Neural cell (in vitro differentiated cells): ENCODE measurements at regions not wholly inside any gene's neighbourhood (a gene's known extent, or its start where the extent isn't known, plus 50 kb on each side); places are given as distances from the start of the nearest gene placed in this dataset.

Experiments used
- H2AFZ ChIP-seq: fragments of 200-600, 300-800 bp; sonication (generic), shearing (Covaris generic); 2 replicates; pipeline ENCODE4 v1.6.0; 2014; ENCODE audit warnings: low read depth, mild to moderate bottlenecking, antibody characterized with exemption, low read length, moderate library complexity
- H3F3A ChIP-seq: fragments of 200-600 bp; shearing (Covaris generic); 2 replicates; pipeline ENCODE4 v1.6.1; 2016; ENCODE audit warnings: mild to moderate bottlenecking, moderate library complexity, mixed read lengths, antibody characterized with exemption, low read length; ENCODE audit not compliant: insufficient read depth, poor library complexity, severe bottlenecking
- H3K27ac ChIP-seq: fragments of 200-600, 300-800 bp; sonication (generic), shearing (Covaris generic); 2 replicates; pipeline ENCODE4 v1.5.1; 2014; ENCODE audit warnings: mild to moderate bottlenecking, low read length, moderate library complexity
- H3K27me3 ChIP-seq: fragments of 300-800, 200-600 bp; sonication (generic), shearing (Covaris generic); 2 replicates; pipeline ENCODE4 v1.6.0; 2014; ENCODE audit warnings: mild to moderate bottlenecking, low read depth, low read length, moderate library complexity; ENCODE audit not compliant: insufficient read depth
- H3K36me3 ChIP-seq: fragments of 300-800, 200-600 bp; sonication (generic), shearing (Covaris generic); 2 replicates; pipeline ENCODE4 v1.5.1; 2014; ENCODE audit warnings: mild to moderate bottlenecking, antibody characterized with exemption, low read length, moderate library complexity; ENCODE audit not compliant: insufficient read depth
- H3K4me2 ChIP-seq: fragments of 300-800, 200-600 bp; sonication (generic), shearing (Covaris generic); 2 replicates; pipeline ENCODE4 v1.6.0; 2014; ENCODE audit warnings: mild to moderate bottlenecking, low read length
- H3K4me3 ChIP-seq: fragments of 300-800, 200-600 bp; sonication (generic), shearing (Covaris generic); 2 replicates; pipeline ENCODE4 v1.5.1; 2014; ENCODE audit warnings: mild to moderate bottlenecking, low read length, moderate library complexity
- H3K79me2 ChIP-seq: fragments of 200-600 bp; shearing (Covaris generic); replicated peaks from 2 replicates; pipeline ENCODE4 v1.6.0; 2014; ENCODE audit warnings: mild to moderate bottlenecking, low read length, moderate library complexity; ENCODE audit not compliant: insufficient read depth
- H3K9ac ChIP-seq: fragments of 300-800, 200-600 bp; sonication (generic), shearing (Covaris generic); 2 replicates; pipeline ENCODE4 v1.6.1; 2016; ENCODE audit warnings: mild to moderate bottlenecking, low read length, mixed read lengths
- H3K9me2 ChIP-seq: fragments of 200-600 bp; shearing (Covaris generic); 2 replicates; pipeline ENCODE4 v1.6.1; 2016; ENCODE audit warnings: mild to moderate bottlenecking, low read length, mixed read lengths; ENCODE audit not compliant: insufficient read depth
- H3K9me3 ChIP-seq: fragments of 200-600, 300-800 bp; sonication (generic), shearing (Covaris generic); 2 replicates; pipeline ENCODE4 v1.6.1; 2016; ENCODE audit warnings: mild to moderate bottlenecking, mixed run types, low read length, moderate library complexity, mixed read lengths
- H4K20me1 ChIP-seq: fragments of 200-600 bp; shearing (Covaris generic); 2 replicates; pipeline ENCODE4 v1.6.1; 2016; ENCODE audit warnings: mild to moderate bottlenecking, mixed run types; ENCODE audit not compliant: insufficient read depth
- CTCF ChIP-seq: fragments of 450-650 bp; IDR thresholded peaks from 2 replicates; pipeline ENCODE4 v1.5.1; 2014; ENCODE audit warnings: antibody characterized with exemption, mild to moderate bottlenecking, moderate library complexity; ENCODE audit not compliant: poor library complexity, severe bottlenecking
- EP300 ChIP-seq: fragments of 450-650 bp; conservative IDR thresholded peaks from 2 replicates; pipeline ENCODE4 v1.6.1; 2014; ENCODE audit warnings: antibody characterized with exemption, mild to moderate bottlenecking, moderate library complexity; ENCODE audit not compliant: poor library complexity, severe bottlenecking
- EZH2 ChIP-seq: fragments of 200-600, 300-800 bp; shearing (Covaris generic), sonication (generic); IDR thresholded peaks from 2 replicates; pipeline ENCODE4 v1.6.1; 2014; ENCODE audit warnings: antibody characterized with exemption, low read length, borderline replicate concordance, mild to moderate bottlenecking; ENCODE audit not compliant: insufficient read depth, poor library complexity, severe bottlenecking
- MXI1 ChIP-seq: fragments of 450-650 bp; conservative IDR thresholded peaks from 2 replicates; pipeline ENCODE4 v1.6.1; 2014; ENCODE audit warnings: antibody characterized with exemption, mild to moderate bottlenecking; ENCODE audit not compliant: poor library complexity, severe bottlenecking
- POLR2AphosphoS5 ChIP-seq: IDR thresholded peaks from 2 replicates; pipeline ENCODE4 v1.6.1; 2012
- RAD21 ChIP-seq: fragments of 450-650 bp; conservative IDR thresholded peaks from 2 replicates; pipeline ENCODE4 v1.6.1; 2014; ENCODE audit warnings: antibody characterized with exemption, mild to moderate bottlenecking, moderate library complexity
- REST ChIP-seq: IDR thresholded peaks from 2 replicates; pipeline ENCODE4 v1.6.1; 2012; ENCODE audit warnings: borderline replicate concordance
- SMC3 ChIP-seq: fragments of 450-650 bp; conservative IDR thresholded peaks from 2 replicates; pipeline ENCODE4 v1.6.1; 2014; ENCODE audit warnings: antibody characterized with exemption, mild to moderate bottlenecking, moderate library complexity; ENCODE audit not compliant: poor library complexity
- TAF1 ChIP-seq: IDR thresholded peaks from 2 replicates; pipeline ENCODE4 v1.6.1; 2012; ENCODE audit warnings: low read depth

- H3K9me3 ChIP-seq, result peaks cover 3% of the 10 kb centered on the region
- no peaks in the 10 kb centered on the region for H3K79me2 ChIP-seq
- H3K4me2 ChIP-seq, result no peak overlapping the region
- H3K27me3 ChIP-seq, result no peaks in the 10 kb centered on the region
- H2AFZ ChIP-seq, result no peak overlapping the region
- H3F3A ChIP-seq, result no peaks in the 10 kb centered on the region
- no peaks in the 10 kb centered on the region for H4K20me1 ChIP-seq
- H3K9ac ChIP-seq, result no peak overlapping the region
- no peaks in the 10 kb centered on the region for H3K36me3 ChIP-seq
- TF ChIP-seq RAD21 (no peak), CTCF (no peak), EP300 (no peak), POLR2AphosphoS5 (no peak), SMC3 (no peak), MXI1 (no peak), EZH2 (no peak), TAF1 (no peak), REST (no peak)
- no peaks in the 10 kb centered on the region for H3K9me2 ChIP-seq
- no peak overlapping the region for H3K27ac ChIP-seq
- no peak overlapping the region for H3K4me3 ChIP-seq
Observed at GRCh38 chr4:138596896-138597295, 354.7 kb upstream of the SLC7A11 start.

GRCh38 chr4:138595731-138596460, 353.7 kb upstream of the SLC7A11 start:
- Histone ChIP-seq H3K9ac (no peak overlapping the region), H3K79me2 (no peaks in the 10 kb centered on the region), H3K27me3 (no peaks in the 10 kb centered on the region), H4K20me1 (no peaks in the 10 kb centered on the region), H3K27ac (no peak overlapping the region), H3K9me3 (no peaks in the 10 kb centered on the region), H3K36me3 (no peaks in the 10 kb centered on the region), H3K4me3 (no peak overlapping the region), H3F3A (no peaks in the 10 kb centered on the region), H3K4me2 (no peak overlapping the region), H2AFZ (no peak overlapping the region), H3K9me2 (no peaks in the 10 kb centered on the region)
- no peak for TF ChIP-seq TAF1
- no peak for TF ChIP-seq MXI1
- no peak for TF ChIP-seq EZH2
- no peak for TF ChIP-seq EP300
- TF ChIP-seq RAD21, result no peak
- TF ChIP-seq REST, result no peak
- no peak for TF ChIP-seq POLR2AphosphoS5
- TF ChIP-seq SMC3, result no peak
- TF ChIP-seq CTCF, result no peak
